MM.1S (cell line): ENCODE measurements at regions not wholly inside any gene's neighbourhood (a gene's known extent, or its start where the extent isn't known, plus 50 kb on each side); places are given as distances from the start of the nearest gene placed in this dataset.

Experiments
- CTCF ChIP-seq: fragments of 300-600 bp; sonication (generic); IDR thresholded peaks from 2 replicates; pipeline ENCODE4 v1.5.1; 2016; ENCODE audit warnings: antibody characterized with exemption, low read length, mixed read lengths
- EZH2 ChIP-seq: fragments of 300-600 bp; sonication (generic); optimal IDR thresholded peaks from 2 replicates; pipeline ENCODE3; 2017; ENCODE audit warnings: low read depth, mild to moderate bottlenecking, antibody characterized with exemption, low read length, mixed read lengths

GRCh38 chr19:28885965-28886364 lies 327.0 kb downstream of the UQCRFS1 start:
- no peak for TF ChIP-seq CTCF
- TF ChIP-seq EZH2: no peak
